Astrocyte (in vitro differentiated cells and primary cell): ENCODE measurements at regions not wholly inside any gene's neighbourhood (a gene's known extent, or its start where the extent isn't known, plus 50 kb on each side); places are given as distances from the start of the nearest gene placed in this dataset.

Source experiments
- EZH2 ChIP-seq: IDR thresholded peaks from 2 replicates; pipeline ENCODE4 v1.6.1; 2012; ENCODE audit warnings: mild to moderate bottlenecking, low read length, inconsistent platforms; ENCODE audit not compliant: insufficient read depth
- TF ChIP-seq, protein P1 (sequence below): IDR thresholded peaks from 2 replicates; pipeline ENCODE4 v1.5.1; 2011; ENCODE audit warnings: low read depth, mild to moderate bottlenecking, inconsistent platforms, low read length, moderate library complexity; ENCODE audit not compliant: insufficient read depth

DNA sequence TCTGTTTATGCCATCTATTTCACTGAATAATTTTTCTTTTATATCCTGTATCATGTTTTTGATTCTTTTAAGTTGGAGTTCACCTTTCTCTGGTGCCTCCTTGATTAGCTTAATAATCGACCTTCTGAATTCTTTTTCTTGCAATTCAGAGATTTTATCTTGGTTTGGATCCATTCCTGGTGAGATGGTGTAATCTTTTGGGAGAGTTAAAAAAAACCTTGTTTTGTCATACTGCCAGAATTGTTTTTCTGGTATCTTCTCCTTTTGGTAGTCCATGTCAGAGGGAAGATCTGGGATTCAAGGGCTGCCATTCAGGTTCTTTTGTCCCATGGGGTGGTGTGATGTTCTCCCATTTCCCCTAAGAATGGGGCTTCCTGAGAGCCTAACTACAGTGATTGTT lies 800.8 kb upstream of the TYRP1 start:
- TF ChIP-seq, protein P1, sequence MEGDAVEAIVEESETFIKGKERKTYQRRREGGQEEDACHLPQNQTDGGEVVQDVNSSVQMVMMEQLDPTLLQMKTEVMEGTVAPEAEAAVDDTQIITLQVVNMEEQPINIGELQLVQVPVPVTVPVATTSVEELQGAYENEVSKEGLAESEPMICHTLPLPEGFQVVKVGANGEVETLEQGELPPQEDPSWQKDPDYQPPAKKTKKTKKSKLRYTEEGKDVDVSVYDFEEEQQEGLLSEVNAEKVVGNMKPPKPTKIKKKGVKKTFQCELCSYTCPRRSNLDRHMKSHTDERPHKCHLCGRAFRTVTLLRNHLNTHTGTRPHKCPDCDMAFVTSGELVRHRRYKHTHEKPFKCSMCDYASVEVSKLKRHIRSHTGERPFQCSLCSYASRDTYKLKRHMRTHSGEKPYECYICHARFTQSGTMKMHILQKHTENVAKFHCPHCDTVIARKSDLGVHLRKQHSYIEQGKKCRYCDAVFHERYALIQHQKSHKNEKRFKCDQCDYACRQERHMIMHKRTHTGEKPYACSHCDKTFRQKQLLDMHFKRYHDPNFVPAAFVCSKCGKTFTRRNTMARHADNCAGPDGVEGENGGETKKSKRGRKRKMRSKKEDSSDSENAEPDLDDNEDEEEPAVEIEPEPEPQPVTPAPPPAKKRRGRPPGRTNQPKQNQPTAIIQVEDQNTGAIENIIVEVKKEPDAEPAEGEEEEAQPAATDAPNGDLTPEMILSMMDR = no peak
- TF ChIP-seq EZH2 = no peak
